Astrocyte of the cerebellum (primary cell): ENCODE measurements at regions not wholly inside any gene's neighbourhood (a gene's known extent, or its start where the extent isn't known, plus 50 kb on each side); places are given as distances from the start of the nearest gene placed in this dataset.

Source experiments
- DNase-seq: peaks from one replicate; pipeline ENCODE4 v3.0.0-alpha.2; 2011; ENCODE audit warnings: low read depth
- H3K4me3 ChIP-seq: 2 replicates; pipeline ENCODE4 v1.5.1; 2011; ENCODE audit warnings: mild to moderate bottlenecking, low read depth, low read length, moderate library complexity
- in situ Hi-C: cut with HindIII; loops from 2 replicates; pipeline ENCODE4 v1.10.0; 2017; ENCODE audit warnings: low sequenced_read_pairs
- TF ChIP-seq, protein P1 (sequence below): IDR thresholded peaks from 2 replicates; pipeline ENCODE4 v1.5.1; 2012; ENCODE audit warnings: low read length, low read depth, moderate library complexity, mild to moderate bottlenecking; ENCODE audit errors: missing control alignments

DNA sequence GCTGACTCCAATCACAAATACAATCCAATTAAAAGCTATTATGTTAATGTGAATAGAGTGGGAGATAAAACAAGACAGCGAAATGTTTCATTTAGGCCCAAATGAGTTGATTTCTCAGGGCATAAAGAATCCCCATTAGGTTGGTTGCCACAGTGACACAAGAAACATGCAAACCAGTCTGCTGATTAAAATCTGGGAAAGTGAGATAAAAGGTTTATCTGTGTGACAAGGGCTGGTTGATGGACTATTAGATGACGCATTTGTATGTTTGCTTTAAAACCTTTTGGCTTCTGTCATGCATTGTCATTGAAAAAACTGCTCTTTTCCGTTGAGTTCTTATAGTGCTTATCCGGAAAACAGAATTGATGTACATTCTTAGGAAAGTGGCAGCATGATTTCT lies 658.2 kb downstream of the GATA3 start:
- no peak overlapping the region for H3K4me3 ChIP-seq
- in situ Hi-C loops: no loop called here
- TF ChIP-seq, protein P1, sequence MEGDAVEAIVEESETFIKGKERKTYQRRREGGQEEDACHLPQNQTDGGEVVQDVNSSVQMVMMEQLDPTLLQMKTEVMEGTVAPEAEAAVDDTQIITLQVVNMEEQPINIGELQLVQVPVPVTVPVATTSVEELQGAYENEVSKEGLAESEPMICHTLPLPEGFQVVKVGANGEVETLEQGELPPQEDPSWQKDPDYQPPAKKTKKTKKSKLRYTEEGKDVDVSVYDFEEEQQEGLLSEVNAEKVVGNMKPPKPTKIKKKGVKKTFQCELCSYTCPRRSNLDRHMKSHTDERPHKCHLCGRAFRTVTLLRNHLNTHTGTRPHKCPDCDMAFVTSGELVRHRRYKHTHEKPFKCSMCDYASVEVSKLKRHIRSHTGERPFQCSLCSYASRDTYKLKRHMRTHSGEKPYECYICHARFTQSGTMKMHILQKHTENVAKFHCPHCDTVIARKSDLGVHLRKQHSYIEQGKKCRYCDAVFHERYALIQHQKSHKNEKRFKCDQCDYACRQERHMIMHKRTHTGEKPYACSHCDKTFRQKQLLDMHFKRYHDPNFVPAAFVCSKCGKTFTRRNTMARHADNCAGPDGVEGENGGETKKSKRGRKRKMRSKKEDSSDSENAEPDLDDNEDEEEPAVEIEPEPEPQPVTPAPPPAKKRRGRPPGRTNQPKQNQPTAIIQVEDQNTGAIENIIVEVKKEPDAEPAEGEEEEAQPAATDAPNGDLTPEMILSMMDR: no peak
- no peak for DNase-seq

DNA sequence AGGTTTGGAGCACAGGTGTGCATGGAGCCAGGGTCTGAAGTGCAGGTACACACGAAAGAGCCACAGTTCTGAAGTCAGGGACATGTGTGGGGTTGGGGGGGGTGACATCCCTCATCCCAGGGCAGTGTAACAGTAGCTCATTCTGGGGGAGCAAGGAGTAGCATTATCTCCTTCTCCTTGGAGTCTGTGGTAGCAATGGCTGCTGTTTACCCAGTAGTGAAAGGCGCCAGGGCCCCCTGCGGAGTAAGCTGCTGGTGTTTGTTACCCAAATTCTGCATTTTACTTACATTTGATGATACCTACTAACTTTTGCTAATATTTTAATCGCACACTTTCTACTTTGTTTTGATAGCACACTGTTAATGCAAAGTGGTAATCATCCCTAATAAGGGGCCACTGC lies 665.5 kb downstream of the GATA3 start:
- TF ChIP-seq, protein P1: no peak
- no peak for DNase-seq
- H3K4me3 ChIP-seq: no peak overlapping the region
- in situ Hi-C loops: no loop called here

DNA sequence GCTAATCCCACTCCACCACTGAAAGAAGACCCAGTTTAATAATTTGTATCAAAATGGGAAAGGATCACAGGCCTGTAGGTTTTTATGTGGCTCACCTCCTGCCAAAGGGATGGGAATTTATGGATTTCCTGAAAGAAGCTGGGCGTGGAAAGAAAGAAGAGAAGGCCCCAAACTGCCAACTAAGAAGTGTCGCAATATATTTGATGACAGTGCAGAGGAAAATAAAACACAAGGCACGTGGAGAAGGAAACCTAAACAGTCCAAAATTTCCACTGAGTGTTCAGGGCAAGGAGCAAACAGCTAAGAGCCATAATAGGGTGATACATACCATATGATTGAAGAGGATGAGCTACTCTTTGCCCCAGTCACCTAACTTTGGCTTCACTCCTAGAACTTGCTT lies 667.2 kb downstream of the GATA3 start:
- TF ChIP-seq, protein P1: no peak
- in situ Hi-C loops: no loop called here
- no peak overlapping the region for H3K4me3 ChIP-seq
- no peak for DNase-seq

DNA sequence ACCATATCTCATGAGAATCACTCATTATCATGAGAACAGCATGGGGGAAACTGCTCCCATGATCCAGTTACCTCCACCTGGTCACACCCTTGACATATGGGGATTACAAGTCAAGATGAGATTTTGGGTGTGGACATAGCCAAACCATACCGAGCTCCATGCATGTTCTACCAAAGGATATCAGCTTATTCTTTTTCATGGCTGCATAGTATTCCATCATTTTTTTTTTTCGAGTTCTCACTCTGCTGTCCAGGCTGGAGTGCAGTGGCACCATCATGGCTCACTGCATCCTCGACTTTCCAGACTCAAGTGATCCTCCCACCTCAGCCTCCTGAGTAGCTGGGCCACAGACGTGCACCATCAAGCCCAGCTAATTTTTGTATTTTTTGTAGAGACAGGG lies 668.3 kb downstream of the GATA3 start:
- TF ChIP-seq, protein P1: no peak
- in situ Hi-C loops: no loop called here
- H3K4me3 ChIP-seq: no peak overlapping the region
- no peak for DNase-seq

DNA sequence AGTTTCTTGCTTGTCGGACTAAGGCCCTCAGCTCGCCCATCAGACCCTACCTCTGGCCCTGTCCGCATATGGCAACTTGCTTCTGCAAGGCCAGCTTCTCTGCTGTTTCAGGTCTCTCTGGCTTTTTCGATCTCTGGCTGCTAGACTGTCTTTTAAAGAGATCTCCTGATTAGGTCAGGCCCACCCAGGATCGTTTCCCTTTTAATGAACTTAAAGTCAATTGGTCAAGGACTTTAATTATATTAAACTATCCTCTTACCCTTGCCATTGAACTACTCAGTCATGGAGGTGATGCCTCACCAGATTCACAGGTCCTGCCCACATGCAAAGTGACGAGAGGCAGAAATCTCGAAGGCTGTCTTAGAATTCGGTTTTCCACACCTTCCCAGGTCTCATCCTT lies 670.9 kb downstream of the GATA3 start:
- TF ChIP-seq, protein P1: no peak
- in situ Hi-C loops: no loop called here
- no peak overlapping the region for H3K4me3 ChIP-seq
- no peak for DNase-seq

- DNase-seq: no peak
- TF ChIP-seq, protein P1: no peak
- in situ Hi-C loops: no loop called here
Measured at GRCh38 chr10:8726084-8726778, 671.7 kb downstream of the GATA3 start.

GRCh38 chr10:8726779-8727084 lies 672.2 kb downstream of the GATA3 start:
- no peak for DNase-seq
- in situ Hi-C loops: no loop called here
- TF ChIP-seq, protein P1: no peak
- no peak overlapping the region for H3K4me3 ChIP-seq

More at GRCh38 chr10:8726084-8726778, 671.7 kb downstream of the GATA3 start:
- H3K4me3 ChIP-seq: no peak overlapping the region
